ENCODE measurements at regions not wholly inside any gene's neighbourhood (a gene's known extent, or its start where the extent isn't known, plus 50 kb on each side); places are given as distances from the start of the nearest gene placed in this dataset.

DNA sequence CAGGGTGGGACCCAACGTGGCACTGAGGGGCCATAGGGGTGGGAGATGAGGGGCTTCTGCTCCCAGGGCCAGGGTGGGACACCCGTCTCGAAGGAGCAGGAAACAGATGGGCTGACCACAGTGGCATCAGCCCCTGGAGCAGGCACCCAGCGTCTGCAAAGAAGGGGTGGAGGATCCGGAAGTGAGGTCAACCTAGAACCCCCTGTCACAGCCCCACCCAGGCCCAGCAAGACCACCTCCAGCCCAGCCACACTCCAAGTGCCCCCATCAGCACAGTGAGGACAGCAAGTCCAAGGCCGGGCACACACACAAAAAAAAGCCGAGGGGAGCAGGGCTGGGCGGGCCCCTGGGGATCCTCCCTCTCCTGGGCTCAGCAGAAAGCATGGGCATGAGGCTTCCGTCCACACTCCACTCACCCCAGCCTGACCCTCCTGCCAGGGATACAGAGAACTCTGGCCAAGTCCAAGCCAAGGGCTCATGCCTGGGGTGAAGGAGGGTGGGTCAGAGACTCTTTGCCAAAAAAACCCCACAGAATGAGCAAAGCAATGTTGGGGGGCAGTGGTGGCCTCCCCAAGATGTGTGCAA is 111.0 kb downstream of the FOXL3 start:
- no peaks in the 10 kb centered on the region for H4K20me1 ChIP-seq (ENCODE audit: control insufficient read depth, insufficient read depth, insufficient read length)
- no peak overlapping the region for H4K8ac ChIP-seq (replicated peaks; ENCODE audit: insufficient read length, low read depth, low read length)
- TF ChIP-seq, protein P1, sequence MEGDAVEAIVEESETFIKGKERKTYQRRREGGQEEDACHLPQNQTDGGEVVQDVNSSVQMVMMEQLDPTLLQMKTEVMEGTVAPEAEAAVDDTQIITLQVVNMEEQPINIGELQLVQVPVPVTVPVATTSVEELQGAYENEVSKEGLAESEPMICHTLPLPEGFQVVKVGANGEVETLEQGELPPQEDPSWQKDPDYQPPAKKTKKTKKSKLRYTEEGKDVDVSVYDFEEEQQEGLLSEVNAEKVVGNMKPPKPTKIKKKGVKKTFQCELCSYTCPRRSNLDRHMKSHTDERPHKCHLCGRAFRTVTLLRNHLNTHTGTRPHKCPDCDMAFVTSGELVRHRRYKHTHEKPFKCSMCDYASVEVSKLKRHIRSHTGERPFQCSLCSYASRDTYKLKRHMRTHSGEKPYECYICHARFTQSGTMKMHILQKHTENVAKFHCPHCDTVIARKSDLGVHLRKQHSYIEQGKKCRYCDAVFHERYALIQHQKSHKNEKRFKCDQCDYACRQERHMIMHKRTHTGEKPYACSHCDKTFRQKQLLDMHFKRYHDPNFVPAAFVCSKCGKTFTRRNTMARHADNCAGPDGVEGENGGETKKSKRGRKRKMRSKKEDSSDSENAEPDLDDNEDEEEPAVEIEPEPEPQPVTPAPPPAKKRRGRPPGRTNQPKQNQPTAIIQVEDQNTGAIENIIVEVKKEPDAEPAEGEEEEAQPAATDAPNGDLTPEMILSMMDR (conservative IDR thresholded peaks at IDR 0.05): no peak
- no peak overlapping the region; the same call in 1 of the 2 replicates for H3K14ac ChIP-seq (ENCODE audit: insufficient read depth, low read length)
- no peak overlapping the region for H4K91ac ChIP-seq (ENCODE audit: insufficient read length, low read depth, low read length)
- H2BK12ac ChIP-seq (ENCODE audit: insufficient read length, low read depth, low read length): no peak overlapping the region
- H2BK120ac ChIP-seq (ENCODE audit: low read depth, low read length, poor library complexity, severe bottlenecking): no peak overlapping the region
- H2BK20ac ChIP-seq (ENCODE audit: low read depth, low read length, poor library complexity, severe bottlenecking): no peak overlapping the region
- H3K23ac ChIP-seq (ENCODE audit: insufficient read length, low read depth, low read length): no peak overlapping the region
- H3K4ac ChIP-seq (ENCODE audit: low read depth, low read length): no peak overlapping the region
- no peaks in the 10 kb centered on the region for H3K79me1 ChIP-seq (ENCODE audit: insufficient read depth, low read depth, low read length, poor library complexity, severe bottlenecking)
- no peak overlapping the region for H2BK5ac ChIP-seq (ENCODE audit: insufficient read length, low read length)
- WGBS (ENCODE audit: extremely low coverage, insufficient read length, low lambda C conversion rate): no CpG with 5 or more reads among the region's 9 CpGs
- H4K5ac ChIP-seq (ENCODE audit: insufficient read length, low read depth, low read length): no peak overlapping the region
- peaks cover 5% of the 10 kb centered on the region for H3K9me3 ChIP-seq (ENCODE audit: control insufficient read depth, low read depth, low read length)
- H3K27ac ChIP-seq (ENCODE audit: insufficient read length, low read depth, low read length): no peak overlapping the region
- peaks cover 54% of the 10 kb centered on the region in 2 experiments for H3K9me3 Mint-ChIP-seq
- no peak overlapping the region for H2BK15ac ChIP-seq (ENCODE audit: low read depth, low read length)
- no peaks in the 10 kb centered on the region for H3K79me2 ChIP-seq (ENCODE audit: insufficient read depth, low read length)
- H3K27me3 Mint-ChIP-seq (ENCODE audit: low read depth): peaks cover 55% of the 10 kb centered on the region
- H3K4me1 Mint-ChIP-seq: peaks cover 2 to 10% of the 10 kb centered on the region in 2 experiments
- H3K9ac ChIP-seq (ENCODE audit: extremely low read depth, insufficient read length, low read length): no peak overlapping the region
- H3K27ac Mint-ChIP-seq: no peak overlapping the region
- no peak overlapping the region for H2AK5ac ChIP-seq (ENCODE audit: insufficient read length, low read length)
- no peak overlapping the region for H3K18ac ChIP-seq (ENCODE audit: insufficient read length, low read depth, low read length)
- no peak overlapping the region for H3T11ph ChIP-seq (ENCODE audit: low read length)
- no peaks in the 10 kb centered on the region for H3K23me2 ChIP-seq (ENCODE audit: insufficient read length, low read depth, low read length, poor library complexity, severe bottlenecking)
- no peaks in the 10 kb centered on the region for H3K4me1 ChIP-seq (ENCODE audit: insufficient read depth, low read length)
- no peak for DNase-seq
- no peak overlapping the region for H3K4me3 Mint-ChIP-seq
- no peak overlapping the region for H3K56ac ChIP-seq (ENCODE audit: insufficient read length, low read depth, low read length)
- H3K36me3 Mint-ChIP-seq (ENCODE audit: insufficient read depth in 1 of 3, low read depth in 3 of 3): peaks cover 1 to 24% (median 4%) of the 10 kb centered on the region in 3 experiments; a peak in 5 of 7 replicates
- H2AFZ ChIP-seq (ENCODE audit: low read length): no peak overlapping the region
- H3K4me2 ChIP-seq (ENCODE audit: insufficient read depth, insufficient read length, low read length): no peak overlapping the region
- no peaks in the 10 kb centered on the region; the same call in 1 of the 2 replicates for H3K27me3 ChIP-seq (ENCODE audit: insufficient read depth, low read length)
